22Rv1 (cell line): ENCODE measurements at regions not wholly inside any gene's neighbourhood (a gene's known extent, or its start where the extent isn't known, plus 50 kb on each side); places are given as distances from the start of the nearest gene placed in this dataset.

Experiments
- H3K27ac ChIP-seq: fragments of 450-650 bp; 2 replicates; pipeline ENCODE4 v1.5.1; 2017
- CTCF ChIP-seq: fragments of 450-650 bp; IDR thresholded peaks from 2 replicates; pipeline ENCODE4 v1.5.1; 2017; ENCODE audit warnings: mild to moderate bottlenecking
- ZFX ChIP-seq: fragments of 450-650 bp; IDR thresholded peaks from 2 replicates; pipeline ENCODE4 v1.6.1; 2017; ENCODE audit warnings: antibody characterized with exemption, borderline replicate concordance

DNA sequence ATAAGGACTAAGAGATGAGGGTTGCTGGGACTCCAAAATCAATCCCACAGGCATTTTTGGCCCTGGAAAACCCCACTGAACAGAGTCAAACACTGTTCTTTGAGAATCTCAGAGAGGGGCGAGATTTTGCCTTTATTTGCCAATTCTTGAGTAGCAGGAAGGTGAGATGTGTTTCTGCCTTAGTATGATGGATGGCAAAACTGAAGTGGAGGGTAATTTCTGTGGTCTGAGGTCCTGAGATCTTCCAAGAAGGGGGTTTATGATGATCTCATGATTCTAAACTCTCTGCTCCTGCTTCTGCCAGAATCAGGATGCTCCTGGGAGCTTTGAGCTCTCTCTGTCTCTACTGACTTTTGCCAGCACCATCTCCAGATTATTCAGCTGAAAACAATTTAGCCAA is 174.8 kb upstream of the CLINT1 start:
- TF ChIP-seq ZFX (no peak), CTCF (no peak)
- no peak overlapping the region for H3K27ac ChIP-seq

- H3K27ac ChIP-seq: no peak overlapping the region
- TF ChIP-seq ZFX (no peak), CTCF (no peak)
These were observed 174.1 kb upstream of the CLINT1 start for GRCh38 chr5:158033076-158033475.

DNA sequence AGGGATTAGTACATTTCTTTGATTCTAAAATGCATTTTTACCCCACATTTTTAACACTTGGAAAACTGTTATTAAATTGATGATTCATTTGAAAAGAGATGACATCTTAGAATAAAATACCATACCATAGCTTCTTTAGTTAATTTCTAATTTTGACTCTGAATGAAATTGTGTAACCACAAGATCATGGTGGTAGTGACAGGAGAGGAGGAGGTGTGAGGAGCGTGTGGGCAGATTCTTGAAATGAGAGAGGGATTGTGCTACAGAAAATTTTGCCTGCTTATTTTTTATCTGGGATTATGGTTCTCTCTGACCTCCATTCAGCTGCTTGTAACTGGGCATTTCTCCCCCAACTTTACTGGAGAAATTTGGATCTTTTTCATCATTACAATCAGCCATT is 173.3 kb upstream of the CLINT1 start:
- TF ChIP-seq CTCF: no peak
- TF ChIP-seq ZFX: no peak
- no peak overlapping the region for H3K27ac ChIP-seq

- TF ChIP-seq CTCF (no peak), ZFX (no peak)
- H3K27ac ChIP-seq: no peak overlapping the region
These were observed 169.1 kb upstream of the CLINT1 start for GRCh38 chr5:158027806-158028775.

GRCh38 chr5:158026304-158027031 is 167.5 kb upstream of the CLINT1 start:
- H3K27ac ChIP-seq: no peak overlapping the region
- no peak for TF ChIP-seq CTCF
- TF ChIP-seq ZFX: no peak

- H3K27ac ChIP-seq: no peak overlapping the region
- no peak for TF ChIP-seq ZFX
- no peak for TF ChIP-seq CTCF
These were observed 164.3 kb upstream of the CLINT1 start for GRCh38 chr5:158023266-158023665.

- no peak overlapping the region for H3K27ac ChIP-seq
These were observed 163.9 kb upstream of the CLINT1 start for GRCh38 chr5:158022837-158023236.

More at GRCh38 chr5:158022837-158023236, 163.9 kb upstream of the CLINT1 start:
- no peak for TF ChIP-seq CTCF
- no peak for TF ChIP-seq ZFX
